ENCODE measurements at regions not wholly inside any gene's neighbourhood (a gene's known extent, or its start where the extent isn't known, plus 50 kb on each side); places are given as distances from the start of the nearest gene placed in this dataset.
"Not testable (repeated sequence)": the region's sequence is repeated elsewhere in the genome, so short reads cannot be mapped to it uniquely, and the experiment has no call there.

DNA sequence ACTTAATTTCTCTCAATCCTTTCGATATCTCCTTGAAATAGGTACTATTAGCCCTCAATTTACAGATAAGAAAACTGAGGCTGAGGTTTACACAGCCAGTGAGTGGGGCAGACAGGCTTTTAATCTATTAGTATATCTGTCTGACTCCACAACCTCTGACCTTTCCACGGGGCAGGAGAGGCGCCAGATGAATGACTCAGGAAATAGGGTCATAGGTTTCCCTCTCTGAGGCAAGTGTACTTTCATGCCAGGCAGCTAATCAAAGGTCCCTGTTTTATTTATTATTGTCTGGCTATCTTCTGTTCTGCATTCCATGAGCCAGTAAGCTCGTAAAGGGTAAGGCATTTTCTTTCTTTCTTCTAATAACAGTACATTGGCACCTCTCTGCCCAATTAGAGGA, 79.6 kb upstream of the KLF4 start:
- H2AFZ ChIP-seq (ENCODE audit: low read depth, low read length), result no peak overlapping the region
- no peaks in the 10 kb centered on the region for H3K9me3 ChIP-seq (ENCODE audit: insufficient read depth, low read length)
- no peaks in the 10 kb centered on the region for H4K20me1 ChIP-seq (ENCODE audit: insufficient read depth, low read length)
- no peaks in the 10 kb centered on the region for H3K27me3 ChIP-seq (ENCODE audit: low read depth, low read length)
- no peak for TF ChIP-seq EZH2phosphoT487 (IDR thresholded peaks at IDR 0.05; ENCODE audit: low read depth)
- TF ChIP-seq, protein P1, sequence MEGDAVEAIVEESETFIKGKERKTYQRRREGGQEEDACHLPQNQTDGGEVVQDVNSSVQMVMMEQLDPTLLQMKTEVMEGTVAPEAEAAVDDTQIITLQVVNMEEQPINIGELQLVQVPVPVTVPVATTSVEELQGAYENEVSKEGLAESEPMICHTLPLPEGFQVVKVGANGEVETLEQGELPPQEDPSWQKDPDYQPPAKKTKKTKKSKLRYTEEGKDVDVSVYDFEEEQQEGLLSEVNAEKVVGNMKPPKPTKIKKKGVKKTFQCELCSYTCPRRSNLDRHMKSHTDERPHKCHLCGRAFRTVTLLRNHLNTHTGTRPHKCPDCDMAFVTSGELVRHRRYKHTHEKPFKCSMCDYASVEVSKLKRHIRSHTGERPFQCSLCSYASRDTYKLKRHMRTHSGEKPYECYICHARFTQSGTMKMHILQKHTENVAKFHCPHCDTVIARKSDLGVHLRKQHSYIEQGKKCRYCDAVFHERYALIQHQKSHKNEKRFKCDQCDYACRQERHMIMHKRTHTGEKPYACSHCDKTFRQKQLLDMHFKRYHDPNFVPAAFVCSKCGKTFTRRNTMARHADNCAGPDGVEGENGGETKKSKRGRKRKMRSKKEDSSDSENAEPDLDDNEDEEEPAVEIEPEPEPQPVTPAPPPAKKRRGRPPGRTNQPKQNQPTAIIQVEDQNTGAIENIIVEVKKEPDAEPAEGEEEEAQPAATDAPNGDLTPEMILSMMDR (IDR thresholded peaks at IDR 0.05; ENCODE audit: low read depth, low read length), result no peak
- no peaks in the 10 kb centered on the region for H3K79me2 ChIP-seq (ENCODE audit: low read length)
- no peaks in the 10 kb centered on the region for H3K4me1 ChIP-seq (ENCODE audit: low read length)
- no peaks in the 10 kb centered on the region for H3K36me3 ChIP-seq (replicated peaks; ENCODE audit: low read depth, low read length)
- H3K27ac ChIP-seq (ENCODE audit: low read length), result no peak overlapping the region
- no peak overlapping the region for H3K4me3 ChIP-seq (ENCODE audit: low read length)
- H3K9ac ChIP-seq (ENCODE audit: low read length), result no peak overlapping the region
- no peak overlapping the region for H3K4me2 ChIP-seq (ENCODE audit: low read length)

DNA sequence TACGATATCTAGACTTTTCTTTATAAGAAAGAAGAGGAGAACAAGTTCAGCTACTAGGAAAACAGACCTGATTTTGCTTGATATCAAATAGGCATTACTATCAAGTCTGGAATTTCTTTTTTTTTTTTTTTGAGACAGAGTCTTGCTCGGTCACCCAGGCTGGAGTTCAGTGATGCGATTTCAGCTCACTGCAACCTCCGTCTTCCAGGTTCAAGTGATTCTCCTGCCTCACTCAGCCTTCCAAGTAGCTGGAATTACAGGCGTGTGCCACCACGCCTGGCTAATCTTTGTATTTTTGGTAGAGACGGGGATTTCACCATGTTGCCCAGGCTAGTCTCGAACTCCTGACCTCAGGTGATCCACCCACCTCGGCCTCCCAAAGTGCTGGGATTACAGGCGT, 78.8 kb upstream of the KLF4 start:
- H4K20me1 ChIP-seq (ENCODE audit: insufficient read depth, low read length); H3K4me3 ChIP-seq (ENCODE audit: low read length); H3K9ac ChIP-seq (ENCODE audit: low read length); H3K79me2 ChIP-seq (ENCODE audit: low read length); H3K4me2 ChIP-seq (ENCODE audit: low read length); H3K36me3 ChIP-seq (replicated peaks; ENCODE audit: low read depth, low read length); H3K27me3 ChIP-seq (ENCODE audit: low read depth, low read length); H2AFZ ChIP-seq (ENCODE audit: low read depth, low read length); H3K9me3 ChIP-seq (ENCODE audit: insufficient read depth, low read length); H3K4me1 ChIP-seq (ENCODE audit: low read length); H3K27ac ChIP-seq (ENCODE audit: low read length): not testable (repeated sequence)

DNA sequence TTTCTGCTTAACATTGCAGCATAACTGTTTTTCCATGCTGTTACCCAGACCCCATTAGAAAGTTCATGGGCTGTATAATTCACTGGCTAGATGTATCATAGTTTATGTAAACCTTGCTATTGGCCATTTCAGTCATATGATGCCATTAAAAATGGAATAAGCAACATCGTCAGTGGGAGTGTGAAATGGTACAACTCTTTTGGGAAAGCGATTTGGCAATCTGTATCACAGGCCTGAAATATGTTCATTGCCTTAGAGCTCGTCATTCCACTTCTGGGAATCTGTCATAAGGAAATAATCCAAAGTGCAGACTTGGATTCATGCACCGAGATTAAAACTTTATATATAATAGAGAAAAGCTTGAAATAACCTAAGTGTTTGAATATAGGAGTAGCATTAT, 77.9 kb upstream of the KLF4 start:
- H3K79me2 ChIP-seq (ENCODE audit: low read length), result no peaks in the 10 kb centered on the region
- H2AFZ ChIP-seq (ENCODE audit: low read depth, low read length), result no peak overlapping the region
- no peak overlapping the region for H3K27ac ChIP-seq (ENCODE audit: low read length)
- no peaks in the 10 kb centered on the region for H3K36me3 ChIP-seq (replicated peaks; ENCODE audit: low read depth, low read length)
- no peak overlapping the region for H3K4me2 ChIP-seq (ENCODE audit: low read length)
- H3K4me3 ChIP-seq (ENCODE audit: low read length), result no peak overlapping the region
- no peaks in the 10 kb centered on the region for H3K27me3 ChIP-seq (ENCODE audit: low read depth, low read length)
- H3K9ac ChIP-seq (ENCODE audit: low read length), result no peak overlapping the region
- no peaks in the 10 kb centered on the region for H3K4me1 ChIP-seq (ENCODE audit: low read length)
- no peak for TF ChIP-seq EZH2phosphoT487 (IDR thresholded peaks at IDR 0.05; ENCODE audit: low read depth)
- TF ChIP-seq, protein P1 (IDR thresholded peaks at IDR 0.05; ENCODE audit: low read depth, low read length), result no peak
- H4K20me1 ChIP-seq (ENCODE audit: insufficient read depth, low read length), result no peaks in the 10 kb centered on the region
- H3K9me3 ChIP-seq (ENCODE audit: insufficient read depth, low read length), result no peaks in the 10 kb centered on the region

DNA sequence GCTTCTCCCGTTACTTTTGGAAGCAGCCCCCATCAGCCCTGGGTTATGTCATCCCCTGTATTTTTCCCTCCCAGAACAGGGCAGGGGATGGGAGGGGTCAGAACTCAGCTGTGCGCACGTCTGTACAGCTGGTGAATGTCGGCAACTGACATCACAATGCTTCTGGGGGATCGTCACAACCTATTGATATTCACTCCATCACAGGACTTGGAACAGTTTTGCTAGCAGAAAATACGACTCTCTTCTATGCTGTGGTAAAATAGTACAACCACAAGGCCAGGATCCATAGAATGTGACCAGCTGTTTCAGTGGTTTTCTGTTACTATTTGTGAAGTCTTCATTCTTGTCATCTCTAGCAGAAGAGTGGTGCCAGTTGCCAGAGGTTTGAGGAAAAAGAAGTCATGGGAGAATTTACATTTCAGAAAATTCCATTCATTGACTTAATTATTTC, 77.1 kb upstream of the KLF4 start:
- Histone ChIP-seq H3K4me2 (ENCODE audit: low read length) (no peak overlapping the region), H3K27me3 (ENCODE audit: low read depth, low read length) (no peaks in the 10 kb centered on the region), H3K27ac (ENCODE audit: low read length) (no peak overlapping the region), H3K79me2 (ENCODE audit: low read length) (no peaks in the 10 kb centered on the region), H3K9ac (ENCODE audit: low read length) (no peak overlapping the region), H3K9me3 (ENCODE audit: insufficient read depth, low read length) (no peaks in the 10 kb centered on the region), H4K20me1 (ENCODE audit: insufficient read depth, low read length) (no peaks in the 10 kb centered on the region), H3K36me3 (replicated peaks; ENCODE audit: low read depth, low read length) (no peaks in the 10 kb centered on the region), H3K4me1 (ENCODE audit: low read length) (no peaks in the 10 kb centered on the region), H3K4me3 (ENCODE audit: low read length) (no peak overlapping the region), H2AFZ (ENCODE audit: low read depth, low read length) (no peak overlapping the region)
- no peak for TF ChIP-seq EZH2phosphoT487 (IDR thresholded peaks at IDR 0.05; ENCODE audit: low read depth)
- TF ChIP-seq, protein P1 (IDR thresholded peaks at IDR 0.05; ENCODE audit: low read depth, low read length), result no peak

DNA sequence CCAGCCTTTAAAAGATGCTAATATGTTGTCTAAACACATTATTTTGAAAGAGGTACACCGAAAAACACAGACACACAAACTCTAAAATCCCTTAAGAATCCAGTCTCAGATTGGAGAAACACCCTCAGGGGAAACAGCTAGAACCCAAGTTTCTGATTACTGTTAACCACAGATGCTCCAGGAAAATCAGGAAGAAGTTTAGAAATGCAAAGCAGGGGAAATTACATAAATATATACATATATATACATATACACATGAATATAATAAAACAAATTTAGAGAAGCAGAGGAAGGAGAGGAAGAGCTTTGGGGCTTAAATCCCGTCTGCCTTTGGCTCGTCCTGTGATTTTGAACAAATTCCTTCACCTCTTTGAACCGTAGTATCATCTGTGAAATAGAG, 73.2 kb upstream of the KLF4 start:
- Histone ChIP-seq H3K9me3 (ENCODE audit: insufficient read depth, low read length) (no peaks in the 10 kb centered on the region), H3K4me2 (ENCODE audit: low read length) (no peak overlapping the region), H3K4me1 (ENCODE audit: low read length) (no peaks in the 10 kb centered on the region), H3K4me3 (ENCODE audit: low read length) (no peak overlapping the region), H3K36me3 (replicated peaks; ENCODE audit: low read depth, low read length) (no peaks in the 10 kb centered on the region), H3K9ac (ENCODE audit: low read length) (no peak overlapping the region), H3K27ac (ENCODE audit: low read length) (no peak overlapping the region), H3K79me2 (ENCODE audit: low read length) (no peaks in the 10 kb centered on the region), H3K27me3 (ENCODE audit: low read depth, low read length) (no peaks in the 10 kb centered on the region), H4K20me1 (ENCODE audit: insufficient read depth, low read length) (no peaks in the 10 kb centered on the region), H2AFZ (ENCODE audit: low read depth, low read length) (no peak overlapping the region)
- TF ChIP-seq EZH2phosphoT487 (IDR thresholded peaks at IDR 0.05; ENCODE audit: low read depth), result no peak
